GM18868 (cell line): ENCODE measurements at regions not wholly inside any gene's neighbourhood (a gene's known extent, or its start where the extent isn't known, plus 50 kb on each side); places are given as distances from the start of the nearest gene placed in this dataset.
"Not testable (repeated sequence)": the region's sequence is repeated elsewhere in the genome, so short reads cannot be mapped to it uniquely, and the experiment has no call there.

ENCODE experiments used
- ATAC-seq: cut with Tn5 transposase; IDR thresholded peaks from one replicate; pipeline ENCODE4 v1.9.1; 2021; ENCODE audit warnings: mild to moderate bottlenecking, moderate library complexity; ENCODE audit not compliant: unreplicated experiment

DNA sequence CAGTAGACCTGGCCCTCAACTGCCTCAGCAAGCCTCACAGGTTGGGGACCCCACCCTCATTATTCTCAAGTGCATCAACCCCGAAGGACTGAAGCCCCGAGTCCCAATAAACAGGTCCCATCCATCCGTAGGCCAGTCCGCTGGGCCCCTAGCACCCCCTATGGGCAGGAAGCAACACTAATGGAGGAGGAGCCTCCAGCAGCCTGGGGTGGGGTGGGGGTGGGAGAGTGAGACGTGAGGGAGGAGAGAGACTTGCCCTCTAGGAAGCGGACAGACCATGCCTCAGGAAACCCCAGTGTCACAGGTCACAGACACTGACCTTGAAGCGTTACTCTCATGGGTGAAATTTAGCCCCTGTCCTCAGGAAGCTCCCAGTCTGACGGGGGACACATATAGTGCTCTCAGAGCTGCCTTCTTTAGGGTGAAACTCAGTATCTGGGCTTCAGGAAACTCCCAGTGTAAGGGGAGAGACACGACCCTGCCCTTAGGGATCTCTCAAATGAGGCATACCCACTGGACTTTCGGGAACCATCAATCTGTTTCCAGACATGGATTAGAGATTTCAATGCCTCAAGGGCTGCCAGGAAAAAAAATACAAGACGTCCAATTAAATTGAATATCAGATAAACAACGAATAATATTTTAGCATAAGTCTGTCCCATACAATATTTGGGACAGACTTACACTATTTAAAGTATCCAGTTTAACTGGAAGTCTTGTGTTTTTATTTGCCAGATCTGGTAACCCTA, 125.8 kb downstream of the MRPL14 start:
- peak; percentile 34 for ATAC-seq

DNA sequence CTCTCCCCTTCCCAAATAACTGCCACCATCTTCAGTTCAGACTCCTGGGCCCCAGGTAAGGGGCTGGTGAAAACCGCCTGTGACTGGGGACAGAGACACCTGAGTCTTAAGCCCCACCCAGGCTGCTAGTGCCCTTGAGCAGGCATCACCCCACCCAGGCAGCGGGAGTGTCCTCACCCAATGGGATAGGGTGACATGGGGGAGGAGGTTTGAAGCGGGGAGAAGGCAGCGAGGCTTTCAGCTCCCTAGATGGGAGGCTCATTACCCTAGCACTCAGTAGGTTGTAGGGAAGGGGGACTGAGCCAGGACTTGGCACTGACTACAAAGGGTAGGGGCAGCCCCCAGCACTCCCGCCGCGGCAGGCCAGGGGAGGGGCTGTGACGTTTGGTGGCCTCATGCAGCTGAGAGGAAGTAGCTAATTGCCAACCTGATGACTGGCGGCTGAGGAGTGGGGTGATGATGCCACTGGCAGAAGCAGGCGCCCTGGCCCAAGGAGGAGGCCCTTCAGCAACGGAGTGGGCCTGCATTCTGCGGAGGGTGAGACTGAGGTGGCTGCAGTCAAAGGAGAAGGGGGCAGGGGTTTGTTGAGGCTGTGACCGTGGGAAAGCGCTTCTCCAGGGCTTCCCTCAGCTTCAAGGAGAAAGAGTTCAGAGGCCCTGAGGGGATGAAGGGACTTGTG, 126.9 kb downstream of the MRPL14 start:
- ATAC-seq = peak; percentile 68

DNA sequence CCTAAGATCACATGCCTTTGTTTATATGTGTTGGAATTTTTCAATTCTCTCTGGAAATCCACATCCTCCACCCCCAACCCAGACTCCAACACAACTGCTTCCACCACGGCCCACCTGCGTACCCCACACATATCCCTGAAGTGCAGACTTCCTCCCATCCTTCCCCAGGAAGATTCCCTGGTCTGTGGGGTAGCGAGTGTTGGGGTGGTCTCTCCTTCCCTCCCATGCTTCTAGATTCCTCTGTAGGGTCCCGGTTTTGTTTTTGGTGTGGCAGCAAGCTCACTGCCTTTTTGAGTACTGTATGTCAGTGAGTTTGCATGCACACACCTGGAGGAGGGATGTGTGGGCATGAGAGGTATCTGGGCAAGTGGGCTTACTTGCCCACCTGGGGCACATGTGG, 127.6 kb downstream of the MRPL14 start:
- ATAC-seq = no peak

DNA sequence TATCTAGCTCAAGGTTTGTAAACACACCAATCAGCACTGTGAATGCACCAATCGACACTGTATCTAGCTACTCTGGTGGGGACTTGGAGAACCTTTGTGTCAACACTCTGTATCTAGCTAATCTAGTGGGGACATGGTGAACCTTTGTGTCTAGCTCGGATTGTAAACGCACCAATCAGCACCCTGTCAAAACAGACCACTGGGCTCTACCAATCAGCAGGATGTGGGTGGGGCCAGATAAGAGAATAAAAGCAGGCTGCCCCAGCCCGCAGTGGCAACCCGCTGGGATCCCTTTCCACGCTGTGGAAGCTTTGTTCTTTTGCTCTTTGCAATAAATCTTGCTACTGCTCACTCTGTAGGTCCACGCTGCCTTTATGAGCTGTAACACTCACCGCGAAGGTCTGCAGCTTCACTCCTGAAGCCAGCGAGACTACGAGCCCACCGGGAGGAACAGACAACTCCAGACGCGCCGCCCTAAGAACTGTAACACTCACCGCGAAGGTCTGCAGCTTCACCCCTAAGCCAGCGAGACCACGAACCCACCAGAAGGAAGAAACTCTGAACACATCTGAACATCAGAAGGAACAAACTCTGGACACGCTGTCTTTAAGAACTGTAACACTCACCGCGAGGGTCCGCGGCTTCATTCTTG, 128.5 kb downstream of the MRPL14 start:
- ATAC-seq = not testable (repeated sequence)

DNA sequence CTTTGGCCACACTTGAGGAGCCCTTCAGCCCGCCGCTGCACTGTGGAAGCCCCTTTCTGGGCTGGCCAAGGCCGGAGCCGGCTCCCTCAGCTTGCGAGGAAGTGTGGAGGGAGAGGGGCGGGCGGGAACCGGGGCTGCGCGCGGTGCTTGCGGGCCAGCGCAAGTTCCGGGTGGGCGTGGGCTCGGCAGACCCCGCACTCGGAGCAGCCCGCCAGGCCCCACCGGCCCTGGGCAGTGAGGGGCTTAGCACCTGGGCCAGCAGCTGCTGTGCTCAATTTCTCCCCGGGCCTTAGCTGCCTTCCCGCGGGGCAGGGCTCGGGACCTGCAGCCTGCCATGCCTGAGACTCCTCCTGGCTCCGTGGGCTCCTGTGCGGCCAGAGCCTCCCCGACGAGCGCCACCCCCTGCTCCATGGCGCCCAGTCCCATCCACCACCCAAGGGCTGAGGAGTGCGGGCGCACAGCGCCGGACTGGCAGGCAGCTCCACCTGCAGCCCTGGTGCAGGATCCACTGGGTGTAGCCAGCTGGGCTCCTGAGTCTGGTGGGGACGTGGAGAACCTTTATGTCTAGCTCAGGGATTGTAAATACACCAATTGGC, 129.2 kb downstream of the MRPL14 start:
- not testable (repeated sequence) for ATAC-seq

DNA sequence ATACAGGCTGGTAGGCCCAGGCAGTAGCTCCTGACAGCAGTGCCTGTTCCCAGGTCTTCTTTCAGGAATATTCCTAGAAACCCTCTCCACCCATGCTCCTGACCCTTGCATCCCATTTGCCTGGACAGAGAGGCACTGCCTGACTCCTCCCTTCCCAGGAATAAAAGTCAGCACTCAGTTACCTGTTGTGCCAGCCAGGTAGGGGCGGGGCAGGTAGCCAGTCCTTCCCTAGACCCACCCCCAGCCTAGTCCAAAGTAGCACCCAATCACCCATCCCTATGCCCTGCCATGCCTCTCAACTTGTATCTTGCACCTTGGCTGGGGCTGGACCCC, 129.9 kb downstream of the MRPL14 start:
- no peak for ATAC-seq

DNA sequence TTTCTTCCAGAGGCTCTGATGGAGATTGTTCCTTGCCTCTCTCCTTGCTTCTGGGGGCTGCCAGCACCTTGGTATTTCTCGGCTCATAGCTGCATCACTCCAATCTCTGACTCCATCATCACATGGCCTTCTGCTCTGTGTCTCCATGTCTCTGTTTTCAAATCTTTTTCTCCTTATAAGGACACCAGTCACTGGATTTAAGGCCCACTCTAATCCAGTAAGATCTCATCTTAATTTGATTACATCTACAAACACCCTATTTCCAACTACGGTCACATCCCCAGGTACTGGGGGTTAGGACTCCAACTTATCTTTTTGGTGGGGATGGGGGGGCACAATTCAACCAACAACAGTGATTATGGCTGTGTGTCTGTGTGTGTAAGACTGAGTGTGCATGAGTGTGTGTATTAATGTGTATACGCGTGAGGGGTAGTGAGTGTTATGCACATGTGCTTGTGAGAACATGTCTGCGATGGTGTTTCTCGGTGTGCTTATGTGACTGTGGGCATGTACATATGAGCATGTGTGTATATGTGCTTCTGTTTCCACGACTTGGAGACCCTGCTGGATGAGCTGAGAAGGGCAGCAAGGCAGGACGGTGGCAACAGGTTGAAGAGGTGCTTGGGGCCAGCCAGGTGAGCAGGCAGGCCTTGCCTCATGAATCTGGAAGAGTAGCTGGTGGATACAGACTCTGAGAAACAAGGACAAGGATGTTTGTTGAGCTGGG, 130.5 kb downstream of the MRPL14 start:
- no peak for ATAC-seq

DNA sequence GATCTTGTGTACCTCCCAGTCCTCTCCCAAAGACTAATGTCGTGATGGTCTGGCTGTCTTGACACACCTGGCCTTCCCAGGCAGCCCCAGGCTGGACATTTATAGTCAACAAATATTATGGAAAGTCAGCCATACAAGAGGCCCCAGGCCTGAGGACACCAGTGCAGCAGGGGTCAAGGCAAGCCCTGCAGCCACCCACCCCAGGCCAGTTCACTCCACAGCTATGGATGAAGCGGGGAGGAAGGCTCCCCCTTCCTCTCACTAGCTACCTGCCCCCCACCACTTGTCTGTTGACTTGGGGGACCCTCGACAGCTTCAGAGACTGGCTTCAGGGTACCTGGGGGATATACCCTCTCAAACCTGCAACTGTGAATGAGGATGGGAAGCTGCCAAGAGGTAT, 132.1 kb downstream of the MRPL14 start:
- no peak for ATAC-seq

DNA sequence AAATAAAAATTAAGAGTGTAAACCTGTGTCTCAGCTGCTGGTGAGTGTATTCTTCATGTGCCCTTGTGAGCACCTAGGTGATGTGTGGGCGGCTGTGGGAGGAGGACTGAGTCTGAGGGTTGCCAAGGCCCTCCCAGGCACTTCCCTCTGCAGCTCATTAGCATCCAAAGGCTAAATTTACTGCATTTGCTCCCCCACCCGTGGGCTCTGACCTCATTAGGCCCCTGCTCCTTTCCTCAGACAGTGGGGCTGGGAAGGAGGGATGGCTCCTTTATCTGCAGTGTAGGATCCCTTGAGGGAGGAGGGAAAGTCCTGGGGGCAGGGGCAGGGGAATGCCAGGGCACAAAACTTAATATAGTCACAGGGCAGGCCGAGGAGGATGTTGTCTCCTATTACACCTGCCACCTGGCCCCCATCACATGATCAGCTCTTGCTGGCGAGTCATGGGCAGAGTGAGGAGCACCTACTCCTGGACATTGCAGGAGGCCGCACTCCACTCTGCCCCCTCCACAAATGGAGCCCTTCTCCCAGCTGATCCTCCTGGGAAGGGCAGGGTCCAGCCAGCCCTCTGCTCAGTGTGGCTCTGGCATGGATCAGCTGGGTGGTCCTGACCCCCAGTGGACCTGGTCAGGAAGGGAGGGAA, 133.2 kb downstream of the MRPL14 start:
- ATAC-seq = no peak

DNA sequence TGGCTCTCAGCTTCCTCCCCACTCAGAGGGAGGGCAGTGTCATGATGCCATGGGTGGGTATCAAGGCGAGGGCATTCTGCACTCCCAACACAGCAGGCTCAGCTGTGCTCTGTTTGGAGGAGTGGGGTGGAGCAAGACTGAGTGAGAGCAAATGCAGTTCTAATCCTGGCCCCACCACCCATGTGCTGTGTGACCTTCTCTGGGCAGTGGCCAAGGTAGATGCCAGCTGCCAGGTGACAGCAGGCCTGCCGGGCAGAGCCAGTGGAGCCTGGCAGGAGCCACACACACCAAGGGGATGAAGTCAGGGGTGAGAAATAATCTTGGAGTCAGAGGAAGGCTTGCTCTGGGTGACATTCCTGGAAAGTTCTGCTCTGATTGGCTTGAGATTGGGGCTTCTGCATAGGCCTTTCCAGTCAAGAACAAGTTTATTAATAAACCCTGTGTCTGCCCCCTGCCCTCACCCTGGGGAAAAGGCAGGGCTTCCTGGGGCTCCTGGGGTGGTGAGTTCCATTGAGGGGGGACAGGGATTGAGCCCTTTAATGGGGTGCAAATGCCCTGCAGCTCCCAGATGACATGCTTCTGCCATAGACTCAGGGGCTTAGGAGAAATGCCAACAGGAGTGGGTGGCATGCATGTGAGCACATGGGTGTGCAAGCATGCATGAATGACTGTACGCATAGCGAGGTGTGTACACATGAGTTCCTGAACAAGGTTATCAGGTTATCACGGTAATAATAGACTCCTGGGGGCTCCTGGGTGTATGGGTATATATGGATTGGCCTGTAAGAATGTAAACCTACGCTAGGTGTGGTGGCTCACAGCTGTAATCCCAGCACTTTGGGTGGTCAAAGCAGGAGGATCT, 134.2 kb downstream of the MRPL14 start:
- ATAC-seq = no peak

DNA sequence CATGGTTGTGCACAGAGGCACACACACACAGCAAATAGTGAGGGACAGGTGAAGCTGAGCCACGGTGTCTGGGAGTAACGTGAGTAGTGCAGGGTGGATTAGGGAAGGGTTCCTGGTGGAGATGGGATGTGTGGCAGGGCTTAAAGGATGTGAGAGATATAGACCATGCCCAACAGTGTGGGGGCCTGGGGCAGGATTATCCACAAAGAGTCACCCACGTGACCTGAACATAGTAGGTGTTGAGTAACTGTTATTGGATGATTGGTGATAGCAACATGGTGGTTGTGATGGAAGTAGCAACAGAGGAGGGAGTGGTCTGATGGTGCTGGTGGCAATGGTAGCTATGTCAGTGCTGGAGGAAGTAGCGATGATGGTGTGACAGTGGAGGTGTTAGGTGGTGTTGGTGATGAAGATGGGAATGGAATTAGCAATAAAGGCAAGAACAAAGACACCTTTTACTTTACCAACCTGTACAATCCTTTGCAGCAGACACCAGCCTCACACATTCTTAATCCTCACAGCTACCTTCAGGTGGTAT, 135.1 kb downstream of the MRPL14 start:
- ATAC-seq = no peak

DNA sequence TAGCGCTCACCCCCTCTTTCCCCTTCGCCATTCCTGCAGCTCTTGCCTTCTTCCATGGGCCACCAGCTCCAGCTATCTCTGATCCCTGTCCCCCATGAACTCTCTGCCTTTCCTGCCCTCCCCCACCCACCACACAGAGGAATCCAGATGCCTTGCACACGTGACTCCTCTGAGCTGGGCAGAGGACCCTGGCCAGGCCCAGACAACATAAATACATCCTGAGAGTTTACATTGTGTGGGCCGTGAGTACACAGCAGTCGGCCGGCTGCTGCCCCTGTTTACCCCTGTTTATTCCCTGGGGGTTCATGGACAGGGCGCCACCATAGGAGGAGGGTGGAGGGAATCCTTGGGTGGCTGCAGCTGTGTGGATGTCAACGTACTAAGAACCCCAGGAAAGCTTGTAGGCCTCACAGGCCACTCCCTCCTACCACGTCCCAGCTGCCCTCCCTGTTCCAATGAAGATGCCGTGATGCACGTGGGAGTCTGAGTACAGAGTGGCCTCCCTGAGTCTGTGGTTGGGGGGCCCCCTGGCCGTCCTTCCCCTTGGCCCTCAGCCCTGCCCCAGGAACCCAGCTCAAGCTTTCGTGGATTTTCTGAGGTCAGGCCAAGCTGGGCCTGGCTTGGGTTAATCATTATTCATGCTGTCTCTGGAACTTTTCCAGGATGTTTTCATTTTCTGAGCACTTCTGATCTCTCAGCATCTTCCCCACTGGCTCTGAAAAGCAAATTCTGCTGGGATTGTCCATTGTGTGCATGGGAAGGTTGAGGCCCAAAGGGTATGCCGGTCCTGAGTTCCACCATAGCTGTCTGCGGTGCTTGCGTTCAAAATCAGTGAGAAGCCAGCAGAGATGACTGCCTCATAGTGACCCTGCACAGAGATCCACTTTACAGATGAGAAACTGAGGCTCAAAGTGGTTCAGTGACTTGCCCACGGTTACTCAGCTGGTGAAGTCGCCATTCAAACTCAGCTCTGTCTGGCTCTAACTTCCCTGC, 136.3 kb downstream of the MRPL14 start:
- no peak for ATAC-seq

DNA sequence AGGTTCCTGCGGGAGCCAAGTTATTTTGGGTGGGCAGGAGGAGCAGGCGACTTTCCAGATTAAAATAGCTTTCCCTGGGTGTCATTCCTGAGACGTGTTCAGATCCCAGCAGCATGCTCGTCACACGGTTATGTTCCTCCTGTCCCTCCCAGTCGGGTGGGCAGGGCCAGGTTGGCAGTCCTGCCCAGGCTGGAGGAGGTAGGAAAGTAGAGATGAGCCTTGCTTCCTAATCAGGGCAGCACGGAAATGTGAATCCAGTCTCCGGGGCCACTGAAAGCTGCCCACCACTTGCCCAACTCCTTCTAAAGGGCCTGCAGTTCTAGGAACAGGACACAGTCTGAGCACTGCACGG, 137.0 kb downstream of the MRPL14 start:
- ATAC-seq = no peak

DNA sequence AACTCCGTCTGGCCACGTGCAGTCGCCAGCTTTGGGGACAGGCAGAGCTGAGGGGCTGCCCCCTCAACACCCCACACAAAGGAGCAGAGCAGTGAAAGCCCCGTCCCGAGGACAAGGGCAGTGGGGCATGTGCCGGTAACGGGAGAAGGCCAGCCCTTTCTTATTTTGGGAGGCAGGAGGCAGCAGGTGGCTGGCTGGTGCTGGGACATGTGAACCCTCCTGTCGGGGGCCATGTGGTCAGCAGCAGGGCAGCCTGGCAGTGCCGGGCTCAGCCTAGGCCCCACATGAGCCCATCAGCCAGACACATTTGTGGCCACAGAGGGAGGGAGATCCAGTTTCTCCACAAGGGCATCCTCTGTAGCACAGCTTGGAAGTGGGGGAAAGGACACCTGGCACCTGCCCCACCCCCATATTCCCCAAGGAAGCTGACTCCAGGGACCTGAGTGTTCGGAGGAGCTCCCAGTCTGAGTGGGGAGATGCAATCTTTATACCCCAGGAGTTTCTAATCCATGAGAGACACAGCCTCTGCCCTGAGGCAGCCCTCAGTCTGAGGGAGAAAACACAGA, 137.6 kb downstream of the MRPL14 start:
- ATAC-seq = no peak

DNA sequence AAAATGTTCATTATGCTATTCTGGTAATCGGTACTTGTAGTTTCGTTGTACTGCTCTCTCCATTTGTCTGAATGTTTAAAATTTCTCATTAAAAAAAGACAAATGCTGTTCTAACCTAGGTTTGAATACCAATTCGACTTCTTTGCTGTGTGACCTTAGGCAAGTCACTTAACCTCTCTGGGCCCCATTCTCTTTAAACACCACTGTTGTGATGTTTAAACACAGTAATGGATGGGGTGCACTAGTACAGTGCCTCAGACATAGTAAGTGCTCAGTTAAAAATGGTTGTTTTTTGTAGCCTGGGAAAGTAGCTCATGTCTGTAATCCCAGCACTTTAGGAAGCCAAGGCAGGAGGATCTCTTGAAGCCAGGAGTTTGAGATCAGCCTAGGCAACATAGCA, 138.5 kb downstream of the MRPL14 start:
- ATAC-seq = no peak

DNA sequence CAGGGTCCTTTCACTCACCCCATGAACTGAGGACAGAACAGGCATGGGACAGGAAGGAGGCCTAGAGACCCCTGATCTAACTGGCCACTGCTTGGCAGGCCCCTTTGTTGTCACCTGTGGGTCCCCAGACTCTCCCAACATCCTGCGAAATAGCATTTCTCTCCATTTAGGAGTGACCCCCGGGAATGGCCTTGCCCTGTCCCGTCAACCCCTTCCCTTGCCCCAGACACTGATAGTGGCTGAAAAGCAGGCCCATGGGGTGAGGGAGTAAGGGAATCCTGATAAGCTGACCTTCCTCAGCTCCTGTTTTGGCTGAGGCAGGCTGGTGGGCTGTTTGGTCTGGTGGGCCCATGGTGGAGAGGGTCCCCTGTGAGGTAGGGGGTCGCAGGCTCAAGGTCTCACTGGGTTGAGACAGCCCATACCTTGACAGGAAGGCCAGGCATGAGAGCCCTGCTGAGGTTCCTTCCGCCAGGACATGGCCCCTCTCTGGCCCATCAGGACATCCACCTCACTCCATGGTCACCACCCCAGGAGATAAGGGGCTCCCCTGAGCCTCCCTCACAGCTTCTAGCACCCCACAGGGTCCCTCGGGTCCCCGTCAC, 139.3 kb downstream of the MRPL14 start:
- ATAC-seq = no peak

DNA sequence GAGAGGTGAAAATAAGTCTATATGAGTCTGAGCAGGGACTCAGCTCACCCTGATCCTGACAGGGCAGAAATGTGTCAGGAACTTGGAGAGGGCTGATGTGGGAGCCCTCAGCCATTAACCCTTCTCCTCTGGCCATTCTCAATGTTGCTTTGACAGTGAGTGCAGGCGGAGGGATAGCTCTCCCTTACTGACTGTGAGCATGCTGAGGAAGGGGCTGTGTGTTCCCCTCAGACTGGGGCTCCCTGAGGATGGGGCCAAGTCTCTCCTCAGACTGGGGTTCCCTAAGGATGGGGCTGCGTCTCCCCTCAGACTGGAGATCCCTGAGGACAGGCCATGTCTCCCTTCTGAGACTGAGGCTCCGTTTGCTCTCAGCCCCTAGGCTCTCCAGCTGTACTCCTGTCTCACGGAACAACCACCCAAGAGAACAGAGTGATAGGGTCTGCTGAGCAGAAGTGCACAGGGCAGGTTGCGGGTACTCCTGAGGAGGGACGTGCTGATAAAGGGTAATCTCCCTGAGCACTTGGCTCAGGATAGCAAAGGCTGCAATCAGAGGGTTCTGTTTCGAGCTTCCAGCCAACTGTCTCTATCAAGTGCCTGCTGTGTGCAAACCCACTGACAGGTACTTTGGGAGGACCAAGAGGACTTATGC, 141.0 kb downstream of the MRPL14 start:
- no peak for ATAC-seq
